ENCODE measurements at regions not wholly inside any gene's neighbourhood (a gene's known extent, or its start where the extent isn't known, plus 50 kb on each side); places are given as distances from the start of the nearest gene placed in this dataset.

DNA sequence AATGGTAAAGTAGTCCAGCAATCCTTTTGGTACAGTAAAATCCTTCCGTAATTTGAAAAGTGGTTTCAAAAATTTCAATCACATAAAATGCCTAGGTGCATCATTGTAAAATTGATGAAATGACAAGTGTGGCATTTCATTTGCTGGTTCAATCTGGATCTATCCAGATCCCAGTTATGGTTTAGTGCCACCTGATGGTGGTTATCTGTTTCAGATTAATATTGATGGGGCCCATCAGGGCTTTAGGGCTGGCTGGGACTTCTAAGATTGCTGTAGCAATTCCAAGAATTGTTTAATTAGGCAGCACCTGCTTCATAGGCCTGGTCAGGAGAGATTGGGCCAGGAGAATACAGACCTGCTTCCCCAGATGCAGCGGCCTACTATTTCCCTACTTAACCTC is 55.5 kb upstream of the PIK3C3 start:
- no peak overlapping the region for H3K27ac ChIP-seq (replicated peaks; ENCODE audit: low read length)
- H3K23ac ChIP-seq (ENCODE audit: low read depth, low read length, poor library complexity), result no peak overlapping the region
- H2BK120ac ChIP-seq (ENCODE audit: low read depth, low read length), result no peak overlapping the region
- no peak overlapping the region for H3K4me2 ChIP-seq (ENCODE audit: insufficient read depth, low read length, poor library complexity, severe bottlenecking)
- H2BK15ac ChIP-seq (ENCODE audit: low read length), result no peak overlapping the region
- no peaks in the 10 kb centered on the region for H3K36me3 ChIP-seq (replicated peaks in 1 of 2; ENCODE audit: control insufficient read depth in 2 of 2, insufficient read depth in 2 of 2, low read length in 2 of 2)
- no peaks in the 10 kb centered on the region for H3K27me3 ChIP-seq (ENCODE audit: control insufficient read depth in 3 of 3, insufficient read depth in 3 of 3, low read depth in 1 of 3, low read length in 3 of 3)
- no peak overlapping the region for H3K14ac ChIP-seq (ENCODE audit: low read length)
- no peak overlapping the region for H3K4me3 ChIP-seq (ENCODE audit: low read length in 2 of 2)
- WGBS, 2 donors (ENCODE audit: extremely low coverage in 2 of 2, insufficient read length in 2 of 2, insufficient replicate concordance in 1 of 2), result no CpG with 5 or more reads among the region's 2 CpGs
- no peak overlapping the region for H2BK12ac ChIP-seq (ENCODE audit: low read length)
- no peak overlapping the region for H3K4ac ChIP-seq (ENCODE audit: low read length)
- no peak overlapping the region for H4K8ac ChIP-seq (ENCODE audit: low read depth, low read length)
- no peak overlapping the region for H2AK5ac ChIP-seq (ENCODE audit: low read depth, low read length)
- DNase-seq (ENCODE audit: low spot score), result no peak
- no peak overlapping the region for H2AFZ ChIP-seq (ENCODE audit: low read length)
- no peak overlapping the region for H3K9ac ChIP-seq (ENCODE audit: low read depth, low read length, poor library complexity)
- no peak overlapping the region for H4K91ac ChIP-seq (ENCODE audit: low read depth, low read length, poor library complexity)
- no peak overlapping the region for H3K18ac ChIP-seq (ENCODE audit: low read length)
- no peak overlapping the region for H2BK5ac ChIP-seq (ENCODE audit: low read length)
- H3K9me3 ChIP-seq (replicated peaks in 1 of 2; ENCODE audit: control insufficient read depth in 2 of 2, insufficient read depth in 1 of 2, low read depth in 1 of 2, low read length in 2 of 2), result peaks cover 0 to 9% of the 10 kb centered on the region in 2 donors
- no peaks in the 10 kb centered on the region for H3K79me1 ChIP-seq (ENCODE audit: low read depth, low read length)
- no peaks in the 10 kb centered on the region for H3K4me1 ChIP-seq (ENCODE audit: control insufficient read depth in 2 of 2, insufficient read depth in 1 of 2, low read depth in 1 of 2, low read length in 2 of 2)

DNA sequence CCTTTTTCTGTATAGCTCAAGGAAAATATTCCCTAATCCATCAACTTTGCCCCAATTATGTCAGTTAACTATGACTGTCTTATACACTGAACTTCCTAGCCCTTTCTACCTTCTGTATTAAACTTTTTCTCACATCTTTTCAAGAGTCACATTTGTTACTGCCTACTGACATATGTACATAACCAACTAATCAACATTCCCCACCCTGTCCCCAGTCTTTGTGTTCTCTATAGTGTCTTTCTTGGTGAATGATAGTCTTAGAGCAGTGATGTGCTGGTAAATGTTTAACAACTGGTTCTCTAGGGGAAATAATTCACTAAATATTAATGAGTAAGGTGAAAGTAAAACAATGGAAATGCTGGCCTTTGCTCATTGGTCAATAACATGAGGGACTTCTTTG is 61.6 kb upstream of the PIK3C3 start:
- H3K18ac ChIP-seq (ENCODE audit: low read length), result no peak overlapping the region
- no peak overlapping the region for H3K23ac ChIP-seq (ENCODE audit: low read depth, low read length, poor library complexity)
- no peaks in the 10 kb centered on the region for H3K27me3 ChIP-seq (ENCODE audit: control insufficient read depth in 3 of 3, insufficient read depth in 3 of 3, low read depth in 1 of 3, low read length in 3 of 3)
- no peak overlapping the region for H3K9ac ChIP-seq (ENCODE audit: low read depth, low read length, poor library complexity)
- H2BK5ac ChIP-seq (ENCODE audit: low read length), result no peak overlapping the region
- H3K79me1 ChIP-seq (ENCODE audit: low read depth, low read length), result no peaks in the 10 kb centered on the region
- H2AK5ac ChIP-seq (ENCODE audit: low read depth, low read length), result no peak overlapping the region
- no peak overlapping the region for H3K4me2 ChIP-seq (ENCODE audit: insufficient read depth, low read length, poor library complexity, severe bottlenecking)
- no peak overlapping the region for H2BK120ac ChIP-seq (ENCODE audit: low read depth, low read length)
- H3K4ac ChIP-seq (ENCODE audit: low read length), result no peak overlapping the region
- peaks cover 0 to 9% of the 10 kb centered on the region in 2 donors for H3K9me3 ChIP-seq (replicated peaks in 1 of 2; ENCODE audit: control insufficient read depth in 2 of 2, insufficient read depth in 1 of 2, low read depth in 1 of 2, low read length in 2 of 2)
- H4K91ac ChIP-seq (ENCODE audit: low read depth, low read length, poor library complexity), result no peak overlapping the region
- no peak overlapping the region for H2AFZ ChIP-seq (ENCODE audit: low read length)
- no peak overlapping the region for H2BK12ac ChIP-seq (ENCODE audit: low read length)
- no peak overlapping the region for H3K27ac ChIP-seq (replicated peaks; ENCODE audit: low read length)
- no peak overlapping the region for H2BK15ac ChIP-seq (ENCODE audit: low read length)
- no peaks in the 10 kb centered on the region for H3K36me3 ChIP-seq (replicated peaks in 1 of 2; ENCODE audit: control insufficient read depth in 2 of 2, insufficient read depth in 2 of 2, low read length in 2 of 2)
- no peak overlapping the region for H3K14ac ChIP-seq (ENCODE audit: low read length)
- no peaks in the 10 kb centered on the region for H3K4me1 ChIP-seq (ENCODE audit: control insufficient read depth in 2 of 2, insufficient read depth in 1 of 2, low read depth in 1 of 2, low read length in 2 of 2)
- H4K8ac ChIP-seq (ENCODE audit: low read depth, low read length), result no peak overlapping the region
- DNase-seq (ENCODE audit: low spot score), result no peak
- H3K4me3 ChIP-seq (ENCODE audit: low read length in 2 of 2), result no peak overlapping the region

DNA sequence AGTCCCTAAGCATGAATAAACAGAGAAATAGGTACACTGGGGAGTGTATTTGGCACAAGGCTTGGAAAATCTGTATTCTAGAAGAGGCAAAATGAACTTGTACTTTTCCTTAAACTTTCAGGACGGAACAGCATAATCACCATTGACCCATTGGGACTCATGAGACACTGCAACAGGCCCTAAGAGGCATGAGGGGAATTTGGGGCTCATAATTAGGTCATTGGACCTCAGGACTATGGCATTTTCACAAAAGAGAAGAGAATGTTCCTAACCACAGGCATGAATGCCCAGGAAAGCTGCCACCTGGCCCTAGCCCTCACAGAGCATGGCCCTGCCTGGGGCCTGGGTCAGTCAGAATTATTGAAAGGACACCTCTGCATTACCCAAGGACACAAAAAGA is 67.9 kb upstream of the PIK3C3 start:
- H3K79me1 ChIP-seq (ENCODE audit: low read depth, low read length), result no peaks in the 10 kb centered on the region
- H3K23ac ChIP-seq (ENCODE audit: low read depth, low read length, poor library complexity), result no peak overlapping the region
- H2AK5ac ChIP-seq (ENCODE audit: low read depth, low read length), result no peak overlapping the region
- H3K36me3 ChIP-seq (replicated peaks in 1 of 2; ENCODE audit: control insufficient read depth in 2 of 2, insufficient read depth in 2 of 2, low read length in 2 of 2), result no peaks in the 10 kb centered on the region
- no peak overlapping the region for H3K27ac ChIP-seq (replicated peaks; ENCODE audit: low read length)
- no peak overlapping the region for H3K4me3 ChIP-seq (ENCODE audit: low read length in 2 of 2)
- no peak overlapping the region for H4K91ac ChIP-seq (ENCODE audit: low read depth, low read length, poor library complexity)
- H3K9ac ChIP-seq (ENCODE audit: low read depth, low read length, poor library complexity), result no peak overlapping the region
- H3K14ac ChIP-seq (ENCODE audit: low read length), result no peak overlapping the region
- H3K18ac ChIP-seq (ENCODE audit: low read length), result no peak overlapping the region
- H3K4ac ChIP-seq (ENCODE audit: low read length), result no peak overlapping the region
- no peaks in the 10 kb centered on the region for H3K27me3 ChIP-seq (ENCODE audit: control insufficient read depth in 3 of 3, insufficient read depth in 3 of 3, low read depth in 1 of 3, low read length in 3 of 3)
- H3K4me2 ChIP-seq (ENCODE audit: insufficient read depth, low read length, poor library complexity, severe bottlenecking), result no peak overlapping the region
- no peaks in the 10 kb centered on the region for H3K9me3 ChIP-seq (replicated peaks in 1 of 2; ENCODE audit: control insufficient read depth in 2 of 2, insufficient read depth in 1 of 2, low read depth in 1 of 2, low read length in 2 of 2)
- no peak overlapping the region for H4K8ac ChIP-seq (ENCODE audit: low read depth, low read length)
- no peak for DNase-seq (ENCODE audit: low spot score)
- no CpG with 5 or more reads among the region's 1 CpG for WGBS, 2 donors (ENCODE audit: extremely low coverage in 2 of 2, insufficient read length in 2 of 2, insufficient replicate concordance in 1 of 2)
- H2BK5ac ChIP-seq (ENCODE audit: low read length), result no peak overlapping the region
- no peak overlapping the region for H2BK120ac ChIP-seq (ENCODE audit: low read depth, low read length)
- no peak overlapping the region for H2AFZ ChIP-seq (ENCODE audit: low read length)
- no peak overlapping the region for H2BK12ac ChIP-seq (ENCODE audit: low read length)
- no peak overlapping the region for H2BK15ac ChIP-seq (ENCODE audit: low read length)
- peaks cover 0 to 2% of the 10 kb centered on the region in 2 donors for H3K4me1 ChIP-seq (ENCODE audit: control insufficient read depth in 2 of 2, insufficient read depth in 1 of 2, low read depth in 1 of 2, low read length in 2 of 2)

DNA sequence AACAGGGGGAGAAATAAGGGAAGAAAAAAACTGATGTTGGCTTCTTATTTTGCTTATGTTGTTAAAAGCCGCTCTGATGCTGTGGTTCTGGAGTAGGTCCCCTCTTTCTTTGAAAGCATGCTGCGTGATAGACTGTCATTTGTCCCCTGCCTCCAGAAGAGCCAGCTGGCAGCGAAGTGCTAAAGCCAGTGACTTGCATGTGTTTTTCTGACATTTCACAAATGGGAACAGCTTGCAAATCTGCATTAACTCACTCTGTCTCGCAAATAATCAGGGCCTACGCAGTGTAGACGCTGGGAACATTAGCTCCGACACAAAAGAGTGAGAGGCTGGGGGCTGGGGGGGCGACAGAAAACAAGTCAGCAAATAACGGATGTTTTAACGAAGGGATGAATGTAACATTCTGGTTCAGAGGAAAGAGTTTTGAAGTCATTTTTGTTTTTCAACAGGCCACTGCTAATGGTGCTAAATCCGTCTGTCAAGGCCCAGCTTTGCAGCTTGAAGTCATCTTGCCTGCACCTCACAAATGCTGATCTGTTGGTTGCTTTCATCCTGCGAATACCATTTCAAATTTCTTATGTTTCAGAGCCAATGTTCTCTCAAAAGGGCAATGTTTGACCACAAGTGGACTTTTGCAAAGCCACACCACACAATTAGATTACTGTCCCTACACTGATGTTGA is 68.8 kb upstream of the PIK3C3 start:
- no peak overlapping the region for H2BK120ac ChIP-seq (ENCODE audit: low read depth, low read length)
- no peak overlapping the region for H3K18ac ChIP-seq (ENCODE audit: low read length)
- WGBS, 2 donors (ENCODE audit: extremely low coverage in 2 of 2, insufficient read length in 2 of 2, insufficient replicate concordance in 1 of 2), result no CpG with 5 or more reads among the region's 12 CpGs
- H3K27ac ChIP-seq (replicated peaks; ENCODE audit: low read length), result no peak overlapping the region
- no peak overlapping the region for H3K4me3 ChIP-seq (ENCODE audit: low read length in 2 of 2)
- H2AFZ ChIP-seq (ENCODE audit: low read length), result no peak overlapping the region
- no peak overlapping the region for H2BK5ac ChIP-seq (ENCODE audit: low read length)
- H3K36me3 ChIP-seq (replicated peaks in 1 of 2; ENCODE audit: control insufficient read depth in 2 of 2, insufficient read depth in 2 of 2, low read length in 2 of 2), result no peaks in the 10 kb centered on the region
- H3K4me2 ChIP-seq (ENCODE audit: insufficient read depth, low read length, poor library complexity, severe bottlenecking), result no peak overlapping the region
- no peak overlapping the region for H3K14ac ChIP-seq (ENCODE audit: low read length)
- no peak overlapping the region for H4K8ac ChIP-seq (ENCODE audit: low read depth, low read length)
- H3K4me1 ChIP-seq (ENCODE audit: control insufficient read depth in 2 of 2, insufficient read depth in 1 of 2, low read depth in 1 of 2, low read length in 2 of 2), result peaks cover 0 to 2% of the 10 kb centered on the region in 2 donors
- H3K9me3 ChIP-seq (replicated peaks in 1 of 2; ENCODE audit: control insufficient read depth in 2 of 2, insufficient read depth in 1 of 2, low read depth in 1 of 2, low read length in 2 of 2), result no peaks in the 10 kb centered on the region
- H3K9ac ChIP-seq (ENCODE audit: low read depth, low read length, poor library complexity), result no peak overlapping the region
- H3K79me1 ChIP-seq (ENCODE audit: low read depth, low read length), result no peaks in the 10 kb centered on the region
- H3K4ac ChIP-seq (ENCODE audit: low read length), result no peak overlapping the region
- H3K27me3 ChIP-seq (ENCODE audit: control insufficient read depth in 3 of 3, insufficient read depth in 3 of 3, low read depth in 1 of 3, low read length in 3 of 3), result no peaks in the 10 kb centered on the region
- no peak overlapping the region for H4K91ac ChIP-seq (ENCODE audit: low read depth, low read length, poor library complexity)
- no peak overlapping the region for H2BK15ac ChIP-seq (ENCODE audit: low read length)
- no peak overlapping the region for H2BK12ac ChIP-seq (ENCODE audit: low read length)
- H2AK5ac ChIP-seq (ENCODE audit: low read depth, low read length), result no peak overlapping the region
- no peak for DNase-seq (ENCODE audit: low spot score)
- H3K23ac ChIP-seq (ENCODE audit: low read depth, low read length, poor library complexity), result no peak overlapping the region

Data from neuronal stem cell (in vitro differentiated cells).